GM13976 (cell line): ENCODE measurements at regions not wholly inside any gene's neighbourhood (a gene's known extent, or its start where the extent isn't known, plus 50 kb on each side); places are given as distances from the start of the nearest gene placed in this dataset.

Source experiments
- DNase-seq: peaks from one replicate; pipeline ENCODE4 v3.0.0; 2012; ENCODE audit warnings: low spot score
- CTCF ChIP-seq: IDR thresholded peaks from 2 replicates; pipeline ENCODE4 v1.5.1; 2012; ENCODE audit warnings: borderline replicate concordance, mild to moderate bottlenecking; ENCODE audit not compliant: insufficient read depth; ENCODE audit errors: extremely low read depth, missing control alignments, control extremely low read depth
- in situ Hi-C: fragments of 300-500 bp; cut with MboI; formaldehyde crosslinking; loops from one replicate; pipeline ENCODE4 v1.12.0; 2022; ENCODE audit warnings: low sequenced_read_pairs, mixed read lengths, inconsistent platforms; ENCODE audit not compliant: unreplicated experiment

GRCh38 chr1:232579958-232580941 is 49.7 kb downstream of the SIPA1L2 start:
- in situ Hi-C loops: no loop called here

GRCh38 chr1:232579466-232579865 is 50.5 kb downstream of the SIPA1L2 start:
- DNase-seq: no peak
- in situ Hi-C loops: no loop called here
- no peak for TF ChIP-seq CTCF

More at GRCh38 chr1:232579958-232580941, 49.7 kb downstream of the SIPA1L2 start:
- DNase-seq: no peak
- no peak for TF ChIP-seq CTCF

GRCh38 chr1:232578651-232579195 is 51.2 kb downstream of the SIPA1L2 start:
- DNase-seq: no peak
- in situ Hi-C loops: no loop called here
- no peak for TF ChIP-seq CTCF

- no peak for TF ChIP-seq CTCF
- in situ Hi-C loops: no loop called here
- no peak for DNase-seq
Measured at GRCh38 chr1:232577772-232578171, 52.2 kb downstream of the SIPA1L2 start.

- TF ChIP-seq CTCF: no peak
- no peak for DNase-seq
- in situ Hi-C loops: no loop called here
Measured at GRCh38 chr1:232576537-232576936, 53.4 kb downstream of the SIPA1L2 start.

- in situ Hi-C loops: no loop called here
- DNase-seq: no peak
Measured at GRCh38 chr1:232575763-232576040, 54.2 kb downstream of the SIPA1L2 start.

More at GRCh38 chr1:232575763-232576040, 54.2 kb downstream of the SIPA1L2 start:
- no peak for TF ChIP-seq CTCF
